Activated effector memory CD4-positive, alpha-beta T cell treated with Interleukin-2 at 50 U/mL for 16 hours (primary cell): ENCODE measurements at regions not wholly inside any gene's neighbourhood (a gene's known extent, or its start where the extent isn't known, plus 50 kb on each side); places are given as distances from the start of the nearest gene placed in this dataset.
"Not testable (repeated sequence)": the region's sequence is repeated elsewhere in the genome, so short reads cannot be mapped to it uniquely, and the experiment has no call there.

Source experiments
- DNase-seq: peaks from one replicate; pipeline ENCODE4 v3.0.0-alpha.2; 2020

DNA sequence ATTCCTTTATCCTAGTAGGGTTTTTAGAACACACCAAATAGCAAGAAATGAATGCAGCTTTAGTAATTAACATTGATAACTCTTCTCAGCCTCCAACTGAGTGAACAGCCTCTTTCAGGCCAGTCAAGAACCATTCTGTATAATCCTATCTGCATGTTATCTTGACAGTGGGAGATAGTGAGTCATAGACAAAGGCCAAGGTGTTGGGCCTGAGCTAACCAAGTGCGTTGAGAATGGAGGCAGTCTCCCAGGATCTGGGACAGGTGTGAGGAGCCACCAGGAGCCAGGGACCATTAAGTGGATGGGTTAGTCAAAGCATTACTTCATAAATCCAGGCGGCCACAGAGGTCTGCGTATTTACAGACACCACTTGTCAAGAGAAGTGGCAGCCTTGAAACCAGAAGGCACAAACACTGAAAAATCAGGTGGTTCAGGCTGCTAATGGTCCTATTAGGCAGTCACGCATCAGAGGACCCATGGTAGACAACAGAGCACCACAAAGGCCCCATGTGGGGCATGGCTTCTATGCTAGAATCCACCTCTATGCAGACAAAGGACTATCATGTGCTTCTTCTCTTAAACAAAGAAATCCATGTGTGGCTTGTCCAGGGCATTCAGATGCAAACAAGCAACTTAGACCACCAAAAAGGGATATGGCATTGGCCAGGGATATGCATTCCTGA lies 409.7 kb upstream of the PIK3R1 start:
- no peak for DNase-seq

DNA sequence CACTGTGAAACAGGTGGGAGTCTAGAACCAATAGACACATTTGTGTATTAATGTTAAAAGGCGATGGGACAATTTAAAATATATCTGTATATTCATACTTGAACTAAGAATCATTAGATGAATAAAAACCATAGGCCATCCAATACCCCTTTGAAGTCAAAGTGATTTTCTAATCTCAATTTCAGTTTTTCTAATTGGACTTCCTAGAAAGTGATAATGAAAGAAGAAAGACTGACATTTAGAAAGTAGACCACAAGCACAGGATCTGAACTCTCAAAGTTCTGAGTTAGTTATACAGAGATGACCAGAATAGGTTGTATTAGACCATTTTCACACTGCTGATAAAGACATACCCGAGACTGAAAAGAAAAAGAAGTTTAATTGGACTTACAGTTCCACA lies 412.8 kb upstream of the PIK3R1 start:
- no peak for DNase-seq

DNA sequence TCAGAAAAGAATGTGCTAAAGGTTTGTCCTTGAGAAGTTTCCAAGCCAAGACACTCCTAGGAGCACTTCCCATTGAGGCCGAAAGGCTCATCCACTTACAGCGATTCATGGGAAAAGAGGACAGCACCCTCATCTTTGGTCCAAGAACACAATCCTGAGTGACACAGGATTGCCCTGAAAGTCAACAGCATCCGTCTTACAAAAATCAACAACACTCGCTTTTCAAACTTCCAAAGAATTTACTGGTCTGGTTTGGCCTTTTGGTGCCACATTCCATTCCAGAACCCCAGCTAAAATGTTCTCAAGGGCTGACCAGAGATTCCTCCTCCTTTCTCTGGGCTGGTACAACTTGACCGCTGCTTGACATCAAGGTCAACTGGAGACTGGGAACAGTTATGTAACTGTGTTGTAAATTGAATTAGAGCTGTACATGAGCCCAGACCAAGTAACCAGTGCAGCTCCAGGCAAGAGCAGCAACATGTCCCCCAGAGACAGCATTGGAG lies 415.8 kb upstream of the PIK3R1 start:
- DNase-seq = no peak

DNA sequence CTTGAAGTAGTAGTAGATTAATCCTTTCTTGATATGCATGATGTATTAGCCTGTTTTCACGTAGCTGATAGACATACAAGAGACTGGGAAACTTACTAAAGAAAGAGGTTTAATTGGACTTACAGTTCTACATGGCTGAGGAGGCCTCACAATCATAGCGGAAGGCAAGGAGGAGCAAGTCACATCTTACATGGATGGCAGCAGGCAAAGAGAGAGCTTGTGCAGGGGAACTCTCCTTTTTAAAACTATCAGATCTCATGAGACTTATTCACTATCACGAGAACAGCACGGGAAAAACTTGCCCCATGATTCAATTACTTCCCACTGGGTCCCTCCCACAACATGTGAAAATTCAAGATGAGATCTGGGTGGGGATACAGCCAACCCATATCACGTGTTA lies 417.1 kb upstream of the PIK3R1 start:
- not testable (repeated sequence) for DNase-seq

DNA sequence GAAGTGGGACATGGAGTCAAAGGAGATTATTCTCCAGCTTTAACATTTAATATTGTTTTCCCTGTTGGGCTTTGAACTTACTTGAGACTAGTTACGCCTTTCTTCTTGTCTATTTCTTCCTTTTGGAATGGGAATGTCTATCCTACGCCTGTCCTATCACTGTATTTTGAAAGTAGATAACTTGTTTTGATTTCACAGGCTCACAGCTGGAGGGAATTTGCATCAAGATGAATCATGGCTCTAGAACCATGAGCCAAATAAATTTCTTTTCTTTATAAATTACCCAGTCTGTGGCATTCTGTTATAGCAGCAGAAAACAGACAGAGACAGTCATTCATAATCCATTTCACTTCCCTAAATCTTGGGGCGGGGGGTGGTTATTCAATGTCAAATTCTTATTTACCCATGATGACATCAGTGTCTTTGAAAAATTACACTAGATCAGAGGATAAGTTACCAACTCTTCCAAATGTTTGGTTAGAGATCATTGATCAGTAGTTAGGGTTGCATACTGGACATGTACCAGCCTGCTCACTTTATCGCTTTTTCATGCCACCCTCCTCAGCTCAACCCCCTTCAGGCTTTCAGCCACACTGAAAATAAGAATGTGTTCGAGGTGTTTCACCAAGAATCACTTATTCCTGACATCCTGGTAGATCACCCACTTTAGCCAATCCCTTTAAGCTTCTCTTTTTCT lies 419.6 kb upstream of the PIK3R1 start:
- DNase-seq = no peak

DNA sequence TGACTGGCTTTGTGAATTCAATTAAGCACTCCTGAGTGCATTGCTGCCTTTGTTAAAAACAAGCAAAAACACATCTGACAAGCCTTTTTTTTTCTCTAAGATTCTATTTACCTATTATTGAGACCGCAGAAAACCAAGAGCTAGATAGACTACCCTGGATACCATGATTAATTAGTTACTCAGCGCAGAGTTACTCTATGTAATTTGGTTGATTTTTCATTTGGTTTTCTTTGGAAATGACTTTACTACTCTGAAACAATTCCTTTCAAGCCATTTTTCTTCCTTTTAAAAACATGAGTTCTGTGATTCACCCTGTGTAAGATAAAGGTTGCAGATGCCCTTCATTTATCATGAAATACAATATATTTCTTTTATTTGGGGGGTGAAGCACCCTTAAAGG lies 421.6 kb upstream of the PIK3R1 start:
- no peak for DNase-seq

DNA sequence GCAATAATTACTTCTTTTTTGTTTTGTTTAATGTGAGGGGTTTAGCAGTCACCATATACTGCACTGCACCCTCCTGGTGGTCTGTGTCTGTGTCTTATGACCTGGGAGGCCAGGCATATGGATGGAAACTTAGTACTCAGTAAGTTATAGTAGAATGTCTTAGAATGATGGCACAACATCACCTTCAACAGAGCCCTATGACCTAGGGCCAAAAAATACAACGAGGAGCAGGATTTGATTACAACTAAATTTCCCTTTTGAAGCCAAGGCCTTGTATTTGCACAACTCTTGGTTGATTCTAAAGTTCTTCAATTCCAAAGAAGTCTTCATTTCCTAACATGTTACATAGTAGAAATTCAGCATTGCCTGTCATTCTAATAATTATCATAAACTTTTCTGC lies 422.1 kb upstream of the PIK3R1 start:
- no peak for DNase-seq

DNA sequence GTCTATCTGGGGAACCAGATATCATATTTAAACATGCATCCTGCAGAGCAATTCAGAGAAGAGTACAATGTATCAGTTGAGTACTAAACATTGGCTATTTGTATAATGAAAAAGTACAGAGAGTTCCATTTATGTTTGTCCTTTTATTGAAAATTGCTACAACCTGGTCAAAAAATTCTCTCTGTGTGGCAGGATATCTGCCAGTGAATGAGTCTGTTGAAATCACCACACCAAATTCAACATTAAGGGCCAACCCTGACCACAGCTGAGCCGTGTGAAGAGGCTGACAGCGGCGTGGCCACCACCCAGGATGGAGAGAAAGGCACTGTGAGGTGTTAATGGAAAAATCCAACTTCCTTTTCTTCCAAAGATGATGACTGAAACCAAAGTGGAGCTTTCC lies 422.7 kb upstream of the PIK3R1 start:
- DNase-seq = no peak

DNA sequence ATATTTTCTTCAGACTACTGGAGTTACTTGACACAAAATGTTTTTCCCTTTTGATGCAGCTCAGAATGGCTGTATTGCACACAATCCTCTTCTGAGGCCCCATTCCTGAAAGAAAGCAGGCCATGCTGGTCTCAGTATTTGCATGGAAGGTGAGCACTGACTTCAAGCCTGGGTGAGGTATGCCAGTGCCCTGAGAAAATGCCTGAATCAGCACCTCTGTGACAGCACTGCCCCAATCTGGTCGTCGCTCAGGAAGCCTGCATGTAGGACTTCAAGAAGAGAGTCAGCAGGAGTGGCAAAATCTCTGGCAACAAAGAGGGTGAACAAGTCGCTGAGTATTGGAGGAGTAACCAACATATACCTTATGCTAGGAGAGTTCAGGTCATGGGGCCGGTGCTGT lies 425.2 kb upstream of the PIK3R1 start:
- no peak for DNase-seq

DNA sequence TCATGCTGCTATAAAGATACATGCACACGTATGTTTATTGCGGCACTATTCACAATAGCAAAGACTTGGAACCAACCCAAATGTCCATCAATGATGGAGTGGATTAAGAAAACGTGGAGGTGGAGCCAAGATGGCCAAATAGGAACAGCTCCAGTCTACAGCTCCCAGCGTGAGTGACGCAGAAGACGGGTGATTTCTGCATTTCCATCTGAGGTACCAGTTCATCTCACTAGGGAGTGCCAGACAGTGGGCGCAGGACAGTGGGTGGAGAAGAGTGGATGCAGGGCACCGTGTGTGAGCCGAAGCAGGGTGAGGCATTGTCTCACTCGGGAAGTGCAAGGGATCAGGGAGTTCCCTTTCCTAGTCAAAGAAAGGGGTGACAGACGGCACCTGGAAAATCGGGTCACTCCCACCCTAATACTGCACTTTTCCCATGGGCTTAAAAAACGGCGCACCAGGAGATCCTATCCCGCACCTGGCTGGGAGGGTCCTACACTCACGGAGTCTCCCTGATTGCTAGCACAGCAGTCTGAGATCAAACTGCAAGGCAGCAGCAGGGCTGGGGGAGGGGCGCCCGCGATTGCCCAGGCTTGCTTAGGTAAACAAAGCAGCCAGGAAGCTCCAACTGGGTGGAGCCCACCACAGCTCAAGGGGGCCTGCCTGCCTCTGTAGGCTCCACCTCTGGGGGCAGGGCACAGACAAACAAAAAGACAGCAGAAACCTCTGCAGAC lies 435.5 kb upstream of the PIK3R1 start:
- not testable (repeated sequence) for DNase-seq

DNA sequence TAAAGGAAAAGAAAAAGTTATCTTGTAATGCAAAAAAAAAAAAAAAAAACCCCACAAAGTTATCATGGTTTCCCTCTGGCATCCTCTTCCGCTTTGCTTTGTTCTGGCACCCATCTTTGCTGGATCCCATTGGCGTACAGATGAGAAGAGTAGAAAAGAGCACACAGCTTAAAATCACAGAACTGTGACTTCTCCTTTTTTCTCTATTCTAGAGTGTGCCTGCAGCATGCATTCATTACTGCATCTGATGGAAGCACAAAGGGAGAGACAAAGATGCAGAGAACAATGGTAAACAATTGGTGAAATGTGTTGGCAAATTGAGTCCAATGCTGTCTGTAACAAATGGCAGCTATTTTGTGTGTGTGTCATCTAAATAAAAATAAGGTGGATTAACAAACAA lies 440.8 kb upstream of the PIK3R1 start:
- no peak for DNase-seq

DNA sequence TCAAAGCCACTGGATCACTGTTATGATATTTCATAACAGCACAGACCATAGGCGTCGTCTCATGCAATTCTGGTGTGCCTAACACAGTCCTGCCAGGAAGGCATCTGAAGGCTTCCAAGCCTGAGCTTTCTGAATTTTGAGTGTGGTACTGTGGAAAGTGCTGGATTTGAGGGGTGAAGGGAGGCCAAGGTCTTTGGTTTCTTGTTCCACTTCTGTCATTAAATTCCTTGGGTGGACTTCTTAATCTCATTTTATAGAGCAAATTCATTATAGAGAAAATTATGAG lies 441.3 kb upstream of the PIK3R1 start:
- no peak for DNase-seq

DNA sequence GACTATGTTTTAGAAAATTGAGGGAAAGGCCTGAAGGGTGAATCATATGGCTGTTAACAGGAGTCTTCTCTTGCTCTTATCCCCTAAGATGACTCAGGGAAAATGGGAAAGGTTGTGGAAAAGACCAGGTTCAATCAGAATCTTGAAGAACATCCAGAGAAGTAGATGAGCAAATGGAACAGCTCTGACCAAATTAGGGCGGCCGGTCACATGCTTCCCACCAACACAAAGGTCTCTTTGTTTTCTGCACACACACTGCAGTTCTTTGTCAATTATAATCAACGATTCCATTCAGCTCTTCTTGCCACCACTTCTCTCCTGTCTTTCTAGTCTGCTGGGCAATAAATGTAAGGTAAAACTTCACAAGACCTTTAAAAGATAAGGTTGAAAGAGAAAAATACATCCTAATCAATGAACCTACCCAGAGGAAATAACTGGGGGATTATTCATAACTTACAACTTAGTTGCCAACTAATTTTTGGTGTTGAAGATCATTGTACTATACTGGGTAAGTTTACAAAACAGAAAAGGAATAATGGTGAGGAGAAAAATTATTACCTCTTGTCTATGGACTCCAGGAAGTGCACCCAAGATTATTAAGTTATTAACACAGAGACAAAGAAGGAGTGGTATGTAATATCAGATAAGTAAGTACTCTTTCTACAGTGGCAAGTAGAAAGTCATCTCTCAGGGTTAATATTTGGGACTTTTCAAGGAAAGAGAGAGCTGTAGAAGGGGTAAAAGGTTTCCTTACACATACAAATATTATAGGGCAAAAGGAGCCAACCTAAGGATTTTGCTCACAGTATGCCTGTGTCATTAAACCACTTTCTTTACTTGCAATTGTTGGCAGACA lies 441.9 kb upstream of the PIK3R1 start:
- DNase-seq = no peak

DNA sequence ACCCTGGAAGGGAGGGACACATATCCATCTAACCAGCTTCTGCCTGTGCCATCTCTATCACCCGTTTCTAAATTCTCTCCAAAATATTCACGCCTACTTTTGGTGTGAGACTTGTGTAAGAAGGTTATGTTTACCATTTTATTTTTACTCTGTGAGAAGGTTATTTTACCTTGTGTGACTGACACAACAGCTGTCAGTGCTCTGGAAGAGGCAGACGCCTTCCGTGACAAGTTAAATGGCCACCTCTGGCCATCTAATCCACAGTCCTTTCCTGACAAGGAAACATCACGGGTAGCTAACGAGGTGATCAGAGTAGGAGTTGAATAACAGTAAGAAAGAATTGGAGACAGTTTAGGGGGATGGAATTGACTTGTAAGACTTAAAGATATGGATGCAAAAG lies 443.8 kb upstream of the PIK3R1 start:
- no peak for DNase-seq

DNA sequence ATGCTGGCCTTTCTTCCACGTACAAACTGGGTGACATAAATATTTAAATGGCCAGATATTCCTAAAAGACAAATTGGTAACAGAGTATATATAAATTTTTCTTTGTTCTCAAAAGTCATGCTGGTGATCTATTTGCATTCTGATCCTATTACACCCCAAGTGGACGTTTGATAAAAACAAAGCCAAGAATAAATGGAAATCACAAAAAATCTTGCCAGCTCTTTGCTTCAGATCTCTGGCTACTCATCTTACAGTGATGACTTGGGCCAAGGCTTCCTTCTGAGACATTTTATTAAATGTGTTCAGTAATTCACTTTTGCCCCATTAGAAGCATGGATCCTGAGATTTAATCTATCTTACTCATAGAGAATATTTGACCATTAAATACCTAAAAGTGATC lies 444.3 kb upstream of the PIK3R1 start:
- DNase-seq = no peak

DNA sequence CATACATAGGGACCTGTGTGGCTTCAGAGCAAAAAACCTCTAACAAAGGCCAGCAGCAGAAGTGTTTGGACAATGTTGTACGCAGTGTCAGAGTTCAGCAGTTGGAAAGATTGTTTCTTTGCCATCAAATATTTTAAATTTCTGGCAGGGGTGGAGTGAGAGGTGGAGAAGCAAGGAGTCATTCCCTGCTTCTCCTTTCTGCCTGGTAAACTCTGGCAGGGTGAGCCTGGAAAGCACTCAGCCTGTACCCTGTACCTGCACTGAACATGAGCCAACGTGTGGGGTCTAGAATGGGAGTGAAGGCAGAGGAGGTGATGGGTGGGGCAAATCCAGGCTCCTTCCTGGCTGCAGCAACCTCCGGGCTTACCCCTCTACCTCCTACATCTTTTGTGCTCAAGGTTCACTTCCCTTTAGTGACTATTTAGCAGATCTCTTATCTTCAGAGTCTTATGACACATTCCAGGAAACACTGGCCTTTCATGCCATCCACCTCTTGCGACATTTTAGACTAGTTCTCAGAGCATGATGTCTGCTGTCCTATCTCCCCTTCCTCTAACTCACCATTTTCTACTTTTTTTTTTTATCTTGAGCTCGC lies 445.0 kb upstream of the PIK3R1 start:
- DNase-seq = no peak

DNA sequence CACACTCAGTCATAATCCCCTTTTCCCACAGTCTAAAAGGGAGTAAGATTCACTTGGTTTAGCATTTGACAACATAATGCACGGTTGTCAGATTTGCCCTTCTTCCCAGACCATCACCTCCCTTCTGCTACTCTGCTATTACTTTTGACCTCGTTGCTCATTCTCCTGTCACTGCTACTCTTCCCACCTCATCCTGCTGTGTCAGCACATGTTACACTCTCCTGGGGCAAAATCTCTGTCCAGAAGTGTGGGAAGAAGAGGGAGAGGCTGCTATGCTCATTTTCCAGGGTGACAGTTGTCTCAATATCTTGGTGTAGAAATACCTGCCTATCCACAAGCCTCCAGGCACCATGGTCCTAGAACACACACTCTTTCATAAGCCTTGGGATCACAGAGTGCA lies 449.9 kb upstream of the PIK3R1 start:
- no peak for DNase-seq

DNA sequence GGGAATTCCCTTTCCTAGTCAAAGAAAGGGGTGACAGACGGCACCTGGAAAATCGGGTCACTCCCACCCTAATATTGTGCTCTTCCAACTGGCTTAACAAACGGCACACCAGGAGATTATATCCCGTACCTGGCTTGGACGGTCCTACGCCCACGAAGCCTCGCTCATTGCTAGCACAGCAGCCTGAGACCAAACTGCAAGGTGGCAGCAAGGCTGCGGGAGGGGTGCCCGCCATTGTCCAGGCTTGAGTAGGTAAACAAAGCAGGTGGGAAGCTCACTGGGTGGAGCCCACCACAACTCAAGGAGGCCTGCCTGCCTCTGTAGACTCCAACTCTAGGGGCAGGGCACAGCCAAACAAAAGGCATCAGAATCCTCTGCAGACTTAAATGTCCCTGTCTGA lies 457.8 kb upstream of the PIK3R1 start:
- DNase-seq = not testable (repeated sequence)

DNA sequence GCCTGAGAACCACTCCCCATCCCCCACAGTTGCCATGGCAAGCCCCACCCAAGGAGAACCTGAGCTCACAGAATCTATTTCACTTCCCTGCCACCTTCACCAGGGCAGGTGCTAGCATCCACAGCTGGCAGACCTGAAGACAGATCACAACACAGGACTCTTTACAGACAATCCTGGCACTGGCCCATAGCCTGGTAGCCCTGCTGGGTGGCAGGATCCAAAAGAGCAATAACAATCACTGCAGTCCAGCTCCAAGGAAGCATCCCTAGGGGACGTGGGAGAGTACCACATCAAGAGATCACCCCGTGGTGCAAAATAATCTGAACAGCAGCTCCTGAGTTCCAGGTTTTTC lies 463.2 kb upstream of the PIK3R1 start:
- no peak for DNase-seq

DNA sequence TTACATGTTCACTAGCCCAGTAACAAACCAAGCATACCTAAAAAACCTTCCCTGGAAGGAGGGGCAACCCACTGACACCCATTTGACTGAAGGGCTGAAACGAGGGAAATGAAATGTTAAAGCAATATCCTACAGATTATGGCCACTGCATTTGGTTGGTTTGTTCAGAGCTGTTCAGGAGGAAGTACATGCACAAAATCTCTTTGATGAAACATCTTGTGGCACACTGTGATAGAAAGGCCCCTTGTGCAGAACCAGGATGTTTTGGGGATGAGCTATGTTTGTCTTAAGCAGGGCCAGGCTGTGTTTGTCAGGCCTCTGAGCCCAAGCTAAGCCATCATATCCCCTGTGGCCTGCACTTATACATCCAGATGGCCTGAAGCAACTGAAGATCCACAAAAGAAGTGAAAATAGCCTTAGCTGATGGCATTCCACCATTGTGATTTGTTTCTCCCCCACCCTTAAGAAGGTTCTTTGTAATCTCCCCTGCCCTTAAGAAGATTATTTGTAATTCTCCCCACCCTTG lies 467.3 kb upstream of the PIK3R1 start:
- no peak for DNase-seq

DNA sequence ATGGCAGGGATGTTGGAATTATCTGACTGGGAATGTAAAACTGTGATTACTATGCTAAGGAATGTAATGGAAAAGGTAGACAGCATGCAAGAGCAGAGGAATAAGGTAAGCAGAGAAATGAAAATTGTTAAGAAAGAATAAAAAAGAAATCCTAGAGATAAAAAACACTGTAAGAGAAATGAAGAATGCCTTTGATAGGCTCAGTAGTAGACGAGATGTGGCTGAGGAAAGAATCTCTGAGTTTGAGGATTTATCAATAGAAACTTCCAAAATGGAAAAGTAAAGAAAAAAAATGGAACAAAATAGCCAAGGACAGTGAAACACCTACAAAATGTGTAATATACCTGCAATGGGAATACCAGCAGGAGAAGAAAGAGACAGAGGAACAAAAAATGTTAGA lies 468.5 kb upstream of the PIK3R1 start:
- no peak for DNase-seq

DNA sequence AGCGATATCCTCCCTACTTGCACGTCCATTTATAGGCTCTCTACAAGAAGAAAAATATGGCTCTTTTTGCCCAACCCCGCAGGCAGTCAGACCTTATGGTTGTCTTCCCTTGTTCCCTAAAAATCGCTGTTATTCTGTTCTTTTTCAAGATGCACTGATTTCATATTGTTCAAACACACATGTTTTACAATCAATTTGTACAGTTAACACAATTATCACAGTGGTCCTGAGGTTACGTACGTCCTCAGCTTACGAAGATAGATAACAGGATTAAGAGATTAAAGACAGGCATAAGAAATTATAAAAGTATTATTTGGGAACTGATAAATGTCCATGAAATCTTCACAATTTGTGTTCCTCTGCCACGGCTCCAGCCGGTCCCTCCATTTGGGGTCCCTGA lies 468.9 kb upstream of the PIK3R1 start:
- not testable (repeated sequence) for DNase-seq

DNA sequence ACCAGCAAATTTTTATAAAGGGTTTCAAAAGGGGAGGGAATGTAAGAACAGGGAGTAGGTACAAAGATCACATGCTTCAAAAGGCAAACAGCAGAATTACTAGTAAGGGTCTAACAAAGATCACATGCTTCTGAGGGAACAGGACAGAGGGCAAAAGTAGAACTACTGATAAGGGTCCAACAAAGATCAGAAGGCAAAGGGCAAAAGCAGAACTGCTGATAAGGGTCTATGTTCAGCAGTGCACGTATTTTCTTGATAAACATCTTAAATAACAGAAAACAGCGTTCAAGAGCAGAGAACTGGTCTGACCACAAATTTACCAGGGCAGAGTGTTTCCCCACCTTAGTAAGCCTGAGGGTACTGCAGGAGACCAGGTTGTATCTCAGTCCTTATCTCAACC lies 469.5 kb upstream of the PIK3R1 start:
- no peak for DNase-seq
